T-helper 2 cell treated with Interferon-gamma antibody and Interleukin-4, amounts not matched to agents 5 μg/mL and 100 μg/mL, for 36 hours (primary cell): ENCODE measurements at regions not wholly inside any gene's neighbourhood (a gene's known extent, or its start where the extent isn't known, plus 50 kb on each side); places are given as distances from the start of the nearest gene placed in this dataset.

Experiments used
- DNase-seq: peaks from one replicate; pipeline ENCODE4 v3.0.0; 2021; ENCODE audit warnings: low spot score
- H3K27ac Mint-ChIP-seq: one replicate; pipeline ENCODE4 v1.8.0; 2021; ENCODE audit warnings: mild to moderate bottlenecking, mixed read lengths
- H3K27me3 Mint-ChIP-seq: one replicate; pipeline ENCODE4 v1.8.0; 2021; ENCODE audit warnings: low read depth, mixed read lengths
- H3K36me3 Mint-ChIP-seq: one replicate; pipeline ENCODE4 v1.8.0; 2021; ENCODE audit warnings: low read depth, mixed read lengths
- H3K4me1 Mint-ChIP-seq: one replicate; pipeline ENCODE4 v1.8.0; 2021; ENCODE audit warnings: low read depth, mixed read lengths
- H3K4me3 Mint-ChIP-seq: one replicate; pipeline ENCODE4 v1.8.0; 2022; ENCODE audit warnings: mild to moderate bottlenecking, moderate library complexity, mixed read lengths
- H3K9me3 Mint-ChIP-seq: one replicate; pipeline ENCODE4 v1.8.0; 2021; ENCODE audit warnings: mixed read lengths

DNA sequence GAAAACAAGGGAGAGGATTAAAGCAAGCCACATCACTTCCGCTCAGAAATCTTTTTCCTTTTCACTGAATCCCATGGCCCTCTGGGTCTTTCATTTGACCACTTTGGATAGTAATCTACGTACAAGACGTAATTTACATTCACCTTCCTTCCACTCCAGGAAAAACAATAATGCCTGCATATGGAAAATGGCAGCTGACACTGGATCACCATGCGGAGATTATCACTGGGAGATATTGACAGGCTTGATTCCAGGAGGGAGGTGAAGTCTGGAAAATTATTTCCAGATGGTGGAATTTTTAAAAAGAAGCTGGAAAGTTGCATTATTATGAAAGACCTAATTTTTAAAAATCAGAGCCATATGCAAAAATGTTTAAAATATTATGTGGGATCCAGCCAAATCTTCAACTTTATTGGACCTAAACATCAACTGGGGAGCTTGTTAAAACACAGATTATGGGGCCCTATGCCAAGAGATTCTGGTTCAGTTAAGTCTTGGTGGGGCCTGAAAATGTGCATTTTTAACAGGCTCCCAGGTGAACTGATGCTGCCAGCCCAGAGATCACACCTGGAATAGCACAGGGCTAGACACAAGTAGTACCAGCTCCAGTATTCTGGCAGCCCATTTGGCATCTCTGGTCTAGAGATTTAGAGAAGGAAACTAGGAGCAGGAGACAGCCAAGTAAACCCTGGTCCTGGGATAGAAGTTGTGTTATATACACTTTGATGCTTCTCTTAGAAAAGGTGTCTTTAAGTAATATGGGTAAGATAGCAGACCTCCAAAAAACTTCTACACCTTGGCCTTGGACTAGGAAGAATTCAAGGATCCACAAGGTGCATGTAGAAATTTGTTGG lies 290.3 kb upstream of the LDB2 start:
- Mint-ChIP-seq H3K4me3 (no peak overlapping the region), H3K27ac (no peak overlapping the region), H3K4me1 (no peaks in the 10 kb centered on the region), H3K9me3 (no peaks in the 10 kb centered on the region), H3K36me3 (no peaks in the 10 kb centered on the region), H3K27me3 (no peaks in the 10 kb centered on the region)
- no peak for DNase-seq

DNA sequence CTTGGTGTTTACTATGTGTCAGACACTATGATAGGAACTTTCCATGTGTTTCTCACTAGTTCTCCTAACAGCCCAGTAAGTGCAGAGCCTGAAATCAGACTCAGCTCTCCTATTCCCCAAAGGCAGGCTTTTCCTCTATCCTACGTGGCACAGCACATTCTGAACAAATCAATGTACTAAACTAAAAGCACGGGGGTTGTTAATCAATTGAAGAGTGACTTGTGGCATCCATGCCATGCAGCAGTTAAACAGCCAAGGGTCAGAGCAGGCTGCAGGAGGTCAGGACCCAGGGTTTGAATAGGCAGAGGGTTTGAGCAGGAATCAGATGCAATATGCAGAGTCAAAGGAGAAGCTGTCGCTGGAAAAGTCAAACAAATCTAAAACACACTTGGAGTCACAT lies 289.7 kb upstream of the LDB2 start:
- DNase-seq: no peak
- Mint-ChIP-seq H3K4me1 (no peaks in the 10 kb centered on the region), H3K36me3 (no peaks in the 10 kb centered on the region), H3K27me3 (no peaks in the 10 kb centered on the region), H3K4me3 (no peak overlapping the region), H3K27ac (no peak overlapping the region), H3K9me3 (no peaks in the 10 kb centered on the region)

DNA sequence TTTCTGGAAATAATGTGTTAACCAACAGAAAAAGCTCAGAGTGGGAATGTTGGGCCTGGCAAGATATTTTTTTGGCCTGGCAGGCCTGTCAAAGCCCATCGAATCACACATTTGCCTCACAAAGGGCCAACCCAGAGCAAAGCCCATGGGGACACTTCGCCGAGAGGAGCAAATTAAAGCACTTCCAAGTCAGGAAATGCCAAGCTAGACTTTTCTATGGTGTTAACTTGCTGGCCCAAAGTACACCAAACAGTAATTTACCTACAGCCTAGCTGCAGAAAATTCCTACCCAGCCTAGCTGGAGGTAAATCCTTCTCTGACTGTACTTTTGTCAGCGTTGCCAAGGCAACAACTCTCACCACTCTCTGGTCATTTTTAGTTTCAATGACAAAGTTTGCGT lies 288.6 kb upstream of the LDB2 start:
- H3K9me3 Mint-ChIP-seq: no peaks in the 10 kb centered on the region
- H3K36me3 Mint-ChIP-seq: no peaks in the 10 kb centered on the region
- no peak overlapping the region for H3K27ac Mint-ChIP-seq
- no peak overlapping the region for H3K4me3 Mint-ChIP-seq
- DNase-seq: no peak
- H3K4me1 Mint-ChIP-seq: no peaks in the 10 kb centered on the region
- H3K27me3 Mint-ChIP-seq: no peaks in the 10 kb centered on the region

GRCh38 chr4:17182888-17183287 lies 284.4 kb upstream of the LDB2 start:
- no peak overlapping the region for H3K4me3 Mint-ChIP-seq
- H3K4me1 Mint-ChIP-seq: no peaks in the 10 kb centered on the region
- H3K36me3 Mint-ChIP-seq: no peaks in the 10 kb centered on the region
- H3K27ac Mint-ChIP-seq: no peak overlapping the region
- no peaks in the 10 kb centered on the region for H3K9me3 Mint-ChIP-seq
- no peaks in the 10 kb centered on the region for H3K27me3 Mint-ChIP-seq
- no peak for DNase-seq

- Mint-ChIP-seq H3K27me3 (peaks cover 4% of the 10 kb centered on the region), H3K27ac (no peak overlapping the region), H3K36me3 (no peaks in the 10 kb centered on the region), H3K4me3 (no peak overlapping the region), H3K9me3 (no peaks in the 10 kb centered on the region), H3K4me1 (no peaks in the 10 kb centered on the region)
- no peak for DNase-seq
Measured at GRCh38 chr4:17174751-17175150, 276.3 kb upstream of the LDB2 start.

GRCh38 chr4:17173300-17173699 lies 274.9 kb upstream of the LDB2 start:
- Mint-ChIP-seq H3K9me3 (no peaks in the 10 kb centered on the region), H3K4me3 (no peak overlapping the region), H3K4me1 (no peaks in the 10 kb centered on the region), H3K27ac (no peak overlapping the region), H3K36me3 (no peaks in the 10 kb centered on the region), H3K27me3 (peaks cover 4% of the 10 kb centered on the region)
- DNase-seq: no peak

GRCh38 chr4:17170131-17170530 lies 271.7 kb upstream of the LDB2 start:
- H3K9me3 Mint-ChIP-seq: no peaks in the 10 kb centered on the region
- H3K4me3 Mint-ChIP-seq: no peak overlapping the region
- no peaks in the 10 kb centered on the region for H3K4me1 Mint-ChIP-seq
- H3K36me3 Mint-ChIP-seq: no peaks in the 10 kb centered on the region
- H3K27me3 Mint-ChIP-seq: peaks cover 4% of the 10 kb centered on the region
- no peak overlapping the region for H3K27ac Mint-ChIP-seq
- DNase-seq: no peak

- H3K27me3 Mint-ChIP-seq: peaks cover 4% of the 10 kb centered on the region
- no peaks in the 10 kb centered on the region for H3K9me3 Mint-ChIP-seq
- H3K4me3 Mint-ChIP-seq: no peak overlapping the region
- H3K36me3 Mint-ChIP-seq: no peaks in the 10 kb centered on the region
- no peaks in the 10 kb centered on the region for H3K4me1 Mint-ChIP-seq
- no peak for DNase-seq
- no peak overlapping the region for H3K27ac Mint-ChIP-seq
Measured at GRCh38 chr4:17169699-17170098, 271.3 kb upstream of the LDB2 start.

DNA sequence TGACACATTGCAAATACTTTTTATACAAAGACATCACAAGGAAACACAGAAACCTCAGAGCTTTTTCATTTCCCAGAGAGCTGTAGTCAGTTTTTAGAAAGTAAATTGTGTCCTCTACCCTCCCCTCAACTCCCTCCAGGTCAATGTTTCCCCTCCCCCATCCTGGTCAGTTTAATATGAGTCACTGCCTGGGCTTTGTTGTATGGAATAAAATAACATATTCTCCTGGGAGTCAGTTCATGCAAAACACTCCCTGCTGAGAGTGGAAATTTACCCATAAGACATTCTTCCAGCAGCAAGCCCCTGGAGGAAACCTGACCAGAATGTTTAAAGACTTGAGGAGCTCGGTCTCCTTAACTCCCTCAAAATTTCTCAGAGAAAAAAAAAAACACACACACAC lies 270.1 kb upstream of the LDB2 start:
- no peak overlapping the region for H3K27ac Mint-ChIP-seq
- no peaks in the 10 kb centered on the region for H3K36me3 Mint-ChIP-seq
- peaks cover 4% of the 10 kb centered on the region for H3K27me3 Mint-ChIP-seq
- DNase-seq: no peak
- H3K9me3 Mint-ChIP-seq: peaks cover 8% of the 10 kb centered on the region
- H3K4me3 Mint-ChIP-seq: no peak overlapping the region
- no peaks in the 10 kb centered on the region for H3K4me1 Mint-ChIP-seq

DNA sequence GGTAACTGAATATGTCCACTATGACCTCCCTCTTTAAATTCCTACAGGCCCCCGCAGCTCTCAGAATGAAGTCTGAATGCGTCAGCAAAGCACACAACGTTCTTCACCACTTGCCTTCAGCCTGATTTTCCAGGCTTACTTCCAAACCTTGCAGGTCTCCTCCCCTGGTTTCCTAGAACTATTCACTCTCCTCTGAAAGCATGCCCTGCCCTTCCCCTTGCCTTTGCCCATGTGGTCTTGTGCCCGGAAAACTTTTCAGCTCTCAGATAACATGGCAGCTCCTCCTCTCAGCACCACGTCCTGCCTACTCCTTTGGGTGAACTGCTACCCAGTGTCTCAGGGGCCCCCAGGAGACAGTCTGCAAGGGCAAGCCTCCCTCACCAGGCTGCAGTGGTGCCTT lies 268.5 kb upstream of the LDB2 start:
- Mint-ChIP-seq H3K4me3 (no peak overlapping the region), H3K9me3 (peaks cover 16% of the 10 kb centered on the region), H3K4me1 (no peaks in the 10 kb centered on the region), H3K36me3 (no peaks in the 10 kb centered on the region), H3K27me3 (peaks cover 4% of the 10 kb centered on the region), H3K27ac (no peak overlapping the region)
- no peak for DNase-seq

GRCh38 chr4:17165286-17165685 lies 266.8 kb upstream of the LDB2 start:
- Mint-ChIP-seq H3K4me1 (peaks cover 9% of the 10 kb centered on the region), H3K27me3 (no peaks in the 10 kb centered on the region)

DNA sequence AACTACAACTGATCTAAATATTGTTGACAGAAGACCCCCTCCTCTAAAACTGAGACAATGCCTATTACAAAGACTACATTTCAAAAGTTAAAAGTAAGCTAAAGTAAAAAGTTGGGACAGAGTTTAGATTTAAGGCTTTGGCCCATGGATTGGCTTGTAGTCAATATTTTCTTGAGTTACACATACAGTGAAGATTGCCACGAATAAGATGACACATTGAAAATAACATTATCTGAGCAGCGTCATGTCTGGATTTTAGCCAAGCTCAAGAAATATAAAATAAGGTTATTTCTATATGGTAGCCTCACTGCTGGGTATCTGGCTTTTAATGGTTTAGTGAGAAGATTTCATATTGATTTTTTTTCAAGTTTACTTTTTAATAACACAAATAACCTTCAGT lies 266.2 kb upstream of the LDB2 start:
- no peaks in the 10 kb centered on the region for H3K36me3 Mint-ChIP-seq
- DNase-seq: no peak
- no peaks in the 10 kb centered on the region for H3K27me3 Mint-ChIP-seq
- peaks cover 14% of the 10 kb centered on the region for H3K4me1 Mint-ChIP-seq
- H3K4me3 Mint-ChIP-seq: no peak overlapping the region
- no peak overlapping the region for H3K27ac Mint-ChIP-seq
- H3K9me3 Mint-ChIP-seq: peaks cover 39% of the 10 kb centered on the region

More at GRCh38 chr4:17165286-17165685, 266.8 kb upstream of the LDB2 start:
- no peaks in the 10 kb centered on the region for H3K36me3 Mint-ChIP-seq
- H3K9me3 Mint-ChIP-seq: peaks cover 32% of the 10 kb centered on the region
- H3K27ac Mint-ChIP-seq: no peak overlapping the region
- no peak overlapping the region for H3K4me3 Mint-ChIP-seq
- no peak for DNase-seq

DNA sequence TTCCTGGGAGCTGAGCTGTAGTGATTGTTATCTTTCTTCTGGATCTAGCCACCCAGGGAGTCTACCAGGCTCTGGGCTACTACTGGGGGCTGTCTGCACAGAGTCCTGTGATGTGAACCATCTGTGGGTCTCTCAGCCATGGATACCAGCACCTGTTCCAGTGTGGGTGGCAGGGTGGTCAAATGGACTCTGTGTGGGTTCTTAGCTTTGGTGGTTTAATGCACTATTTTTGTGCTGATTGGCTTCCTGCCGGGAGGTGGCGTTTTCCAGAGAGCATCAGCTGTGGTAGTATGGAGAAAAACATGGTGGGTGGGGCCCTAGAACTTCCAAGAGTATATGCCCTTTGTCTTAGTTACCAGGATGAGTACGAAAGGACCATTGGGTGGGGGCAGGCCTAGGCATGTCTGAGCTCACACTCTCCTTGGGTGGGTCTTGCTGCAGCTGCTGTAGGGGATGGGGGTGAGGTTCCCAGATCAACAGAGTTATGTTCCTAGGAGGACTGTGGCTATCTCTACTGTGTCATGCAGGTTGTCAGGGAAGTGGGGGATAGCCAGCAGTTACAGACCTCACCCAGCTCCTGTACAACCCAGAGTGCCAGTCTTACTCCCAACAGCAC lies 264.8 kb upstream of the LDB2 start:
- no peak overlapping the region for H3K4me3 Mint-ChIP-seq
- no peak overlapping the region for H3K27ac Mint-ChIP-seq
- DNase-seq: no peak
- H3K27me3 Mint-ChIP-seq: no peaks in the 10 kb centered on the region
- H3K4me1 Mint-ChIP-seq: peaks cover 14% of the 10 kb centered on the region
- no peaks in the 10 kb centered on the region for H3K36me3 Mint-ChIP-seq
- peaks cover 42% of the 10 kb centered on the region for H3K9me3 Mint-ChIP-seq

- no peaks in the 10 kb centered on the region for H3K36me3 Mint-ChIP-seq
- H3K27ac Mint-ChIP-seq: no peak overlapping the region
- H3K27me3 Mint-ChIP-seq: no peaks in the 10 kb centered on the region
- no peak overlapping the region for H3K4me3 Mint-ChIP-seq
- peaks cover 30% of the 10 kb centered on the region for H3K9me3 Mint-ChIP-seq
- peaks cover 14% of the 10 kb centered on the region for H3K4me1 Mint-ChIP-seq
- DNase-seq: no peak
Measured at GRCh38 chr4:17157304-17157703, 258.9 kb upstream of the LDB2 start.

DNA sequence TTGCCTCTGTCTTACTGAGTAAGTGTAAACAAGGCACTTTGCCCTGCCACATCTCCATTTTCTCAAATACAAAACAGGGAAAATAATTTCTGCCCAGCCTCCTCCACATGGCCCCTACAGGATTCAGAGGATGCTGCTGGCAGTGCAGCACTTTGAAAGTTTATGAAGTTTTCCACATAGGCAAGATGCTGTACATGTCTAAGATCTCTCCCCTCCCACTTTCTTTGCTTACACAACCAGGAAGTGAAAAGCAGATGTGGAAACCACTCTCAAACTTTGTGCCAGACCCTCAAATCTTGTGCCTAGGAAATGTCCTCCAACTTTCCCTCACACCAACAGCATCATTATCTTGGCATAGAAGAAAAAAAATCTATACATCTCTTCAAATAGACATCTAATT lies 257.0 kb upstream of the LDB2 start:
- H3K4me1 Mint-ChIP-seq: peaks cover 7% of the 10 kb centered on the region

More for the DNA sequence above, 257.0 kb upstream of the LDB2 start:
- no peak for DNase-seq
- Mint-ChIP-seq H3K4me3 (no peak overlapping the region), H3K27me3 (no peaks in the 10 kb centered on the region), H3K36me3 (no peaks in the 10 kb centered on the region), H3K9me3 (peaks cover 12% of the 10 kb centered on the region), H3K27ac (no peak overlapping the region)
